Stimulated activated CD4-positive, alpha-beta T cell treated with anti-CD3 and anti-CD28 coated beads, Interleukin-15, amount 100 ng/mL, for 1 hour (primary cell): ENCODE measurements at regions not wholly inside any gene's neighbourhood (a gene's known extent, or its start where the extent isn't known, plus 50 kb on each side); places are given as distances from the start of the nearest gene placed in this dataset.

Experiments
- DNase-seq, 2 donors: peaks; one replicate each; pipeline ENCODE4 v3.0.0-alpha.2; 2020; ENCODE audit warnings: low read depth in 1 of 2, low spot score in 1 of 2

GRCh38 chr5:89015409-89015808 is 132.4 kb upstream of the MEF2C start:
- DNase-seq = no peak

- no peak for DNase-seq
Measured at GRCh38 chr5:89011778-89012711, 129.1 kb upstream of the MEF2C start.

GRCh38 chr5:89010512-89010911 is 127.5 kb upstream of the MEF2C start:
- no peak for DNase-seq

GRCh38 chr5:89008291-89008690 is 125.3 kb upstream of the MEF2C start:
- DNase-seq = no peak

DNA sequence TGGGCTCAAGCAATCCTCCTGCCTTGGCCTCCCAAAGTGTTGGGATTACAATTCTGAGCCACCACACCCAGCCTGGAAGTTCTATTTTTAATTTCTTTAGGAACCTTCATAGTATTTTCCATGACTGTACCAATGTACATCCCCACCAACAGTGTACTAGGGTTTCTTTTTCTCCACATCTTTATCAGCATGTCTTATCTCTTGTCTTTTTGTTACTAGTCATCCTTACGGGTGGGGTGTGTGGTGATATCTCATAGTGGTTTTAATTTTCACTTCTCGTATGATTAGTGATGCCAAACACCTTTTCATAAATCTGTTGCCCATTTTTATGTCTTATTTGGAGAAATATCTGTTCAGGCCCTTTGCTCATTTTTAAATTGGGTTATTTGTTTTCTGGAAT is 123.0 kb upstream of the MEF2C start:
- DNase-seq = no peak

- no peak for DNase-seq
Measured at GRCh38 chr5:89004379-89004778, 121.4 kb upstream of the MEF2C start.

GRCh38 chr5:89003563-89004036 is 120.6 kb upstream of the MEF2C start:
- no peak for DNase-seq

- DNase-seq = no peak
Measured at GRCh38 chr5:88999853-89000252, 116.9 kb upstream of the MEF2C start.

DNA sequence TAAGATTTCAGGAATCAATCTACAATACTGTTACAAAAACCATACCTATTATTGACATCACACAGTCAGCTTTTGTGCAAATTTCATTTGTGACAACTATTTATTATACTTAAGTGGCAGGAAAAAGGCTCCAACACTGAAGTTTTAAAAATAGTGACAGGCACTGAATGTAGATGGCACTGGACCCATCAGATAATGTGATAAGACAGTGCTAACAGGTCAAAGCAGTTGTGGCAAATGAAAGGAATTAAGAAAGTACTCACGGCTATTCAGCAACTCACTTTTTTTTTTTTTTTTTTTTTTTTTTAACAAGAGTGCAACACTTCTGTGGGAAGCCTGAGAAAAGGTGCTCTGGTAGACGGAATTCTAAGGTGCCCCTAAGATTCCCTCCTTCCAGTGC is 115.0 kb upstream of the MEF2C start:
- DNase-seq = no peak

- DNase-seq = no peak
Measured at GRCh38 chr5:88984040-88984439, 101.1 kb upstream of the MEF2C start.

DNA sequence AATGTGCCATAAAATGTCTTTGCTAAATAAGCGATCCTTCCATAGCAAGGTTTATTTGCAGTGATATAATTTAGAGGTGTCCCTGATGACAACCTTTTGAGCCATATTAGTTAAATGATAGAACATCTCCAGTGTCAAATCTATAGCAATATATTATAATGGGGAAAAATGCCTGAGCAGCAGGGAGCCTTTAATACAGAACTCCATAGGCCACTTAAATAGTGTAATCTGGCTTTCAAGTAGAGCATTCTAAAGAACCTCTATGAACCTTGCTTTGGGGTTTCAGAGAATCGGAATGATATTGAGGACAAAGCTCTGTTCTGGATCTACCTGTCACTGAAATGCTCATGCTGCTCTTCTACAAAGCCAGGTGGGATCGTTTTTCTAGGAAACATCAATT is 96.7 kb upstream of the MEF2C start:
- DNase-seq = no peak

GRCh38 chr5:88979244-88979643 is 96.3 kb upstream of the MEF2C start:
- no peak for DNase-seq

DNA sequence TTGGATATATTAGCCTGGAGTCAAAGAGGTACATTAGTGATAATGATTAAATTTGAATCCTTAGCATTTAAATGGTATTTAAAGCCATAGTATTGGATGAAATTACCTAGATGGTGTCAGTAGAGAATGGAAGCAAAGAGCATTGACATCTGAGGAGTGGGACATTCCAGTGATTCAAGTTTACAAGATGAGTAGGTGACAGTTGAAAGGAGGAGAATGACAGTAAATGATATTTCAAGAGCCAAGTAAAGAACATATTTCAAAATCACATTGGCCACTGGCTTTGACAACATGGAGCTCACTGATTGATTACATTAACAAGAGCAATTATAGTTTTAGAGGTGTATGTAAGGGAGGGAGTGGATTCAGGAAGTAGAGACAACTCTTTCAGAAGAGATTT is 93.9 kb upstream of the MEF2C start:
- DNase-seq = no peak

GRCh38 chr5:88967633-88968585 is 84.9 kb upstream of the MEF2C start:
- no peak for DNase-seq

DNA sequence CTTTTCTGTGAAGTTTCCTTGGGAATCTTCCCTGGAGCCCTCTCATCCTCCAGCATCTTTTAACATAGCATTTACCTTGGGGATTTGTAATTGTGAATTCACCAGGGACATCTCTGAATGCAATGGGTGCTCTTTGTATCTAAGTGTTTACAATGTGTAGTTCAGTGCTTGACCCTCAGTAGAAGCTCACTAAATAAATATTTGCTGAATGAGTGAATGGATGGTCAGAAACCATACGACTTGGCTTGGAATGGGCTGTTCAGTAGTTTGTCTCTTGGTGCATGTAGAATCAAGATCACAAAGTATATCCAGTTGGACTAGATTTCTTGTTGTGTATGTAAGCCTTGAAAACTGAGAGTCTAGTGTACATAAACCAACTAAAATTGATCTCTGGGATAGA is 81.8 kb upstream of the MEF2C start:
- no peak for DNase-seq

DNA sequence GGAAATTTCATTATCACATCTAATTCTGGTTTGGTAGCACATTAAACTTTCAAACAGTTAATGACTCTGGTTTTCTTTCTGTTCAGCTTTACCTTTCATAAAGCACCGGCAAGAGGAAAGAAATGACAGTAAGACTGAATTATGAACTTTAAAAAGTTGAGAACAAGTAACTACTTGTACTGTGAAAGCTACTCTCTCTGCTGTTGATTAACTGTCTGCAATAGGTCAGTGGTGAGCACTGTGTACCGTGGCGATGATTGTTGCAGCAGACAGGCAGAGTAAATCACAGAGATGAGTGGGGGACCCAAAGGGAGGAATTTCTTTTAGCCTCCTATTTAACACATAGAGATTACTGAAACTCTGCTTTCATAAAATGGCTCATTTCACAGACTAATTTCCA is 74.0 kb upstream of the MEF2C start:
- no peak for DNase-seq

GRCh38 chr5:88956416-88956815 is 73.4 kb upstream of the MEF2C start:
- no peak for DNase-seq

GRCh38 chr5:88955403-88955802 is 72.4 kb upstream of the MEF2C start:
- no peak for DNase-seq

DNA sequence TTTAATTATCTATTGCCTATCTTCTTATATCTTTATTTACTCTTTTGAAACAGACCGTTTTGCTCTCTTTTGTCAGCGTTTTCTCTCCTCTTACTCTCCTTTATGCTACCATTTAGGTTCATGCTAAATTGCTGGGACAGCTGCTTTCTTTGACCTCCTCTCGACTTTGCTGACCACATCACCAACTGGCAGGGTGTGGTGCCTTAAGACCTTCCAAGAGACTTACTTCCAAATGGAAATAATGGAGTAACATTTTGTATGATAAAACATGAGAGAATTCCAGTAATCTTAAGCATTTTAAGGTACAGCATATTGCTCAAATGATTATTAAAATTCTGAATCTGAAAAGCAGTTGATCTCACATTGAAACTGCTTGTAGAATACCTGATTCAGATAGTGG is 71.5 kb upstream of the MEF2C start:
- no peak for DNase-seq

DNA sequence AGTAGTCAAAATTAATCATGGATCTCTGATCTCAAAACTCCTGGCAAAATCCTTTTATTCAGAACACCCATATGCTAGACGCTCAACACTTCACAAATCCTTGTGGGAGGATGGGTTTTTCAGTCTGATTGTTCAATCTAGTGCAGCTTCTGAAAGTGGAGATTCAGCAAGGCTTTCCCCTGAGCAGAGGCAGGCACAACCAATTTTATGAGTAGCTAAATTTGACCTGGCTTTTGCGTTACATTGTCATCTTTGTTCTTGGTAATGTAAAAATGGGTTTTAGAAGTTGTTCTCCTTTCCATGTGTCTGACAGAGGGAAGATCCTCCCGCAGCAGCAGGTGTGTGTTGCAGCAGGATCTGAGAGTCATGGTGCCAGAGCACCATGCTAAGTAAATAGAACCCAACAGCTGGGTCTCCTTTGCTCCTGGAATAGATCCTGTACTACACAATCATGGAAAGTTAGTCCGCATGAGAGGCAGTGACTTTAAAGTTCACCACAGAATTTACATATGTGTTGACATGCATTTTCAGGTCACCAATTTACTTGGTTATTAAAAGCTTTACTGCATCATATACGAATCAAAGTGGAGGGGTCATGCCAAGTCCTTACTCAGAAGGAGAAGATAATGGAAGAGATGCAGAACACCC is 70.1 kb upstream of the MEF2C start:
- no peak for DNase-seq

- DNase-seq = no peak
Measured at GRCh38 chr5:88952344-88952743, 69.4 kb upstream of the MEF2C start.
